NCI-H2107 (cell line): ENCODE measurements at regions not wholly inside any gene's neighbourhood (a gene's known extent, or its start where the extent isn't known, plus 50 kb on each side); places are given as distances from the start of the nearest gene placed in this dataset.

ENCODE experiments used
- DNase-seq: peaks from one replicate; lab custom pipeline; 2025; lab: John Stamatoyannopoulos, UW

GRCh38 chr20:40770564-40771307 lies 81.7 kb upstream of the MAFB start:
- DNase-seq, result no peak

DNA sequence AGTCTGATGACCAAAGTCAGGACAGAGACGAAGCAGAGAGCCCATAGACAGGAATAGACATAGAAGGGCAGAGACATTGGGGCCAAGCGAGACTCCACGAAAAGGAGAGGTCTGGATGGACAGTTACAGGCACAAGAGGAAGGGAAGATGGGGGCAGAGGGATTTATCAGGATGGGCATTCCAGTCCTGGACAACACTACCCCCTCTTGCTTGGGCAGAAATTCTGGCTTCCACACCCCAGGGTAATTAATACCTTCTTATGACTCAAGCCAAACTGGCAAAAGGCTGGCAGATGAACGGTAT lies 82.2 kb upstream of the MAFB start:
- DNase-seq, result no peak

DNA sequence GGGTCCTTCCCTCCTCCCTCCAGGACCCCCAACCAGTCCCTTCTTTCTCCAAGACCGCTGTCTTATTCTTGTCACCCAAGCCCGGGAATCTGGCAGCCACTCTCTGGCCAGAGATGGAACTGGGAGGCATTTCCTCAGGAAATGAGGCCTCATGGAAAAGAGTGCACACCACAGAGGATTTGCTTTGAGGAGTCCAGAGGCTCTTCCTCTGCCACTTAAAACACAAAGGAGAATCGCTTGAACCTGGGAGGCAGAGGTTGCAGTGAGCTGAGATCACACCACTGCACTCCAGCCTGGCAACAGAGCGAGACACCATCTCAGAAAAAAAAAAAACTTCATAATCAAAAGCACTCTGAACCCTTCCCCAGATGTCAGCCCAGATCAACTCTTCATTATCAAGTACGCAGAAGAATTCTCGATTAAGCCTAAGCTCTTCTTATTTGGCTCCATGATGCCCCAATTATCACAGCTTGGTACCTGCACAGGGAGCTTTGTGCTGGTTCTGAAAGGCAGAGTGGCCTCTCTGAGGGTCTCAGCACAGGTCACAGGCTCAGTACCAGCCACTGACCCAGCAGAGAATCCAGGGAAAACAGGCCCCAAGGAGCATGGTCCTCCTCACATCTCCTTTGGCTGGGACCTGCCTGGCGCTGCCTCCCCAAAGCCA lies 82.9 kb upstream of the MAFB start:
- no peak for DNase-seq

GRCh38 chr20:40773376-40773775 lies 84.3 kb upstream of the MAFB start:
- no peak for DNase-seq

- DNase-seq, result no peak
Observed at GRCh38 chr20:40774252-40774651, 85.2 kb upstream of the MAFB start.

DNA sequence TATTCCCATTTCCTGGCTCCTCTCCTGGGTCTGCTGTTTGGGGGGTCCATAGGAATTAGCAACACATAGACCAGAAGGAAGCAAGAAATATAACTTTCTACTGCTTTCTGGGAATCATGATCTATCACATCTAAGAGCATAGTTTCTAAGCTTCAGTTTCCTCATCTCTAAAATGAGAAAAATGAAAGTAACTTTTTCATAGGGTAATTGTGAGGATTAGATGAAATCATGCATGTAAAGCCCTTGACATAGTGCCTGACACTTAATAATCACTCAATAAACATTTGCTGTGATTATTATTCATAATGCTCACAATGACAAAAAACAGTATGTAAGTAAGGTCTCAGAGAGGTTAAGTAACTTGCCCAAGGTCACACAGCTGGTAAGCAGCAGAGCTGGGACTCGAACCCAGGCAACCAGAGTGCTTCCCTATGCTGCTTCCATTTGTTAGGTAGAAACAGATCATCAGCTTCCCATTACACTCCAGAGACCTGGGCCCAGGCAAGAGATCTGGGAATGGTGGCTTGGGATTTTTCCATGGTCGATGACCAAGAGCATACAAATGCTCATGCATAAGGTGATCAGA lies 86.6 kb upstream of the MAFB start:
- no peak for DNase-seq

- DNase-seq, result no peak
Observed at GRCh38 chr20:40776466-40777457, 87.7 kb upstream of the MAFB start.

DNA sequence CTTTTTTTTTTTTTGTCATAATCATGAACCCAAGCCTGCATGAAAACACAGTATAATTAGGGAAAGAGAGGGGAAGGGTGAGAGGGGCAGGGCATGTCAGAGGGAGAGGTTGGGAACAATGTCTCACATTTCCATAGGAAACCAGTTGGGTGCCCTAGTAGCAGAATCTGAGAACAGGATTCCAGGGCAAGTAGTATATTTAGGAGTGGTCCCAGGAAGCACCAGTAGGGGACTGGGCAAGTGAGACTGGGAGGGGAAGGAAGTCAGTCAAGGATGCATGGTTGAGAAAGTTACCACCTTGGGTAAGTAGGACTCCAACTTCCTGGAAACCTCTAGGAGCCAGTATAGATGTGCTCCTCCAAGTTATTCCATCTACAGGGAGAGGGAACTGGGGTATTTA lies 88.6 kb upstream of the MAFB start:
- DNase-seq, result no peak

GRCh38 chr20:40778894-40779496 lies 90.0 kb upstream of the MAFB start:
- DNase-seq, result no peak

DNA sequence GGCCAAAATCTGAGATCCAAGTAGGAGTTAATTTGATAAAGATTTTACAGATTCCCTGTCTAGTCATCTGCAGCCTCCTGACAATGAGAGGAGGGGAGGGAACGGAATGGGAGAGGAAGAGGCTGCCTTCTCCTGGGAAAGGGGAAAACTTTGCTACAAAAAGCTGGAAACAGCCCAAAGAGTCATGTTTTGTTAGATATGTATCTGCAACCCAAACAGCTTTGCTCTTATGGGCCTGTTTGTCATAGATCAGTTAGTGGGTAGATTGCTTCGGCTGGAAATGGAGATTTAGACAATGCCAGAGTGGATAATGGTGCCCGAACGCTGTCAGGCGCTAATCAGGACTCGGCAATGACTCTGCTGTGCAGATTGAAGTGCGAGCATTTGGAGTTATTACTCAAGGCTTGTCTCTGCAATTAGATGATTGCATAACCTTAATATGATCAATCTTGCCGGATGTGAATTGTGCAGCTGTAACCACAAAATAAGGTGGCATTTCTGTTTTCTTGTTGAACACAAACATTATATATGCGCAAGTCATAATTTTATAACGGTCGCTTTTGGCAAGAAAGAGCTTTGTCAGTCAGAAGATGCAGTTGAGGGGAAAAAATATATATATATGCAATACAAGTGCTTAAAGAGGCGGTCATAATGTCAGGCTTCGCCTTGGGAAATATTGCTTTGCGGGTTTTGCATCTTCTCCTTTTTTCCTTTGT lies 92.4 kb upstream of the MAFB start:
- DNase-seq, result no peak

GRCh38 chr20:40782043-40782368 lies 93.0 kb upstream of the MAFB start:
- DNase-seq, result no peak

DNA sequence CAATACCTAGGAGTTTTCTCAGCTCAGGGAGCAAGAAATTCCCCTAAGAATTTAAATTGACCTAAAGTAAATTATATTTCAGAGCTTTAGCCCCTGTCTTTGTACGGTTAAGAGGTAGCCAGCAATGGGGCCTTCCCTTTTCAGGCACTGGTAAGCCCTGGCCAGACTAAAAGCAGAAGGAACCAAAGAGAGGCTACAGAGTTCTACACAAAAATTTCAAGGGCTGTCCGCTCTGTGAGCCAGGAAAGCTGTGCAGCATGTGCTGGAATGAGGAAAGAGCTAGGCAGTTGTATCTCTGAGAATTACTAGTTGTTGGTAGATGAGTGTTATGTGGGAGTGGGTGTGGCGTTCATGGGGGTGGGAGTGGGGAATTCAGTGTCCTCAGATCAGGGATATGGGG lies 96.3 kb upstream of the MAFB start:
- DNase-seq, result no peak

DNA sequence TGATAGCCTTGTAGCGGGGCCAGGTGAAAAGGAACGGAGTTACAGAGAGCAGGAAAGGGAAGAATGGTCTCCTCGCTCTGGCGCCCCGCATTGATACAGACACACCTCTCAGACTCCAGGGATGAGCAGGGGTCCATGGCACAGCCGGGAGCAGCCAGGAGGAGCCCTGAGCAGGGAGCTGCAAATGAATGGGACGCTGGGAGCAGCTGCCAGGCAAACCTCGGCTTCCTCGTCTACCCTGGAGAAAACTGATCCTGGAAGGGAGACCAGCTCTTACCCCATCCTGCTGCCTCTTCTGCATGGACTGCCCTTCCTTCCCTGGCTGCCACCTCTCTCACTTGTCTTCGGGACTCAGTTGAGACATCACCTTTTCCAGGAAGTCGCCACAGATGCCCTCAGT lies 97.3 kb upstream of the MAFB start:
- no peak for DNase-seq

DNA sequence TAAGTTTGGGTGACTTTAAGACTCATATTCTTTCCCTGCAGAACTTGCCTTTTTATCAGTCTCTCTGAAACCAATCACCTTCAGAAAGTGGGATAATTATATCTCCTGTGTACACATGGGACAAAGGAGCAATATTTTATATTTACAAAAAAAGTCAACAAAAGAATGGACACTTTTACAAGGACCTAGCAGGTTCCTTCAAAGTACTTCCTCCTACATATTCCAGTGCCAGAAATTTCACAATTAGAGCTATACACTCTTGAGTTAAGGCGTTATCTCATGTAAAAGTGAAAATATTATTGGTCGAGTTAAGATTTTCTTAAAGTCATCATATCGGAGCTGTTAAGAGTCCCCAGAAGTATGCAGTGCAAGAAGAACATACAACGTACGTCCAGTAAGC lies 98.9 kb upstream of the MAFB start:
- no peak for DNase-seq

- no peak for DNase-seq
Observed at GRCh38 chr20:40797425-40797824, 108.4 kb upstream of the MAFB start.

DNA sequence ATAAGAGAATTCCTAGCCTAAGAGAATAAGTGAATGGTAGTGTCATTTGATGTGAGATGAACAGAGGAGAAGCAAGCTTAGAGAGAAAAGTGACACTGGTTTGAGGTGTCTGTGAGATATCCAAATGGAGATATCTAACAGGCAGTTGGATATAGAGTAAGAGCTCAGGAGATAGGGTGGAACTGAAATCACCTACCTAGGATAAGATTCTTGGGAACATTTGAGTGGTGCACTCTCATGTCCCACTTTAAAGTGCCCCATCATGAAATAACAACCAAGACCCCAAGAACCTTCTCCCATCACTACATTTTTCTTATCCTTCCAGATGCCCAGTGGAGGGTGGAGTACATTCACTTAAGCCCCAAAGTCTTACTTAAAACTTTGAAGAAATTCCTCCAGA lies 109.0 kb upstream of the MAFB start:
- DNase-seq, result no peak

GRCh38 chr20:40802886-40803285 lies 113.8 kb upstream of the MAFB start:
- DNase-seq, result no peak

- no peak for DNase-seq
Observed at GRCh38 chr20:40803381-40803780, 114.3 kb upstream of the MAFB start.

DNA sequence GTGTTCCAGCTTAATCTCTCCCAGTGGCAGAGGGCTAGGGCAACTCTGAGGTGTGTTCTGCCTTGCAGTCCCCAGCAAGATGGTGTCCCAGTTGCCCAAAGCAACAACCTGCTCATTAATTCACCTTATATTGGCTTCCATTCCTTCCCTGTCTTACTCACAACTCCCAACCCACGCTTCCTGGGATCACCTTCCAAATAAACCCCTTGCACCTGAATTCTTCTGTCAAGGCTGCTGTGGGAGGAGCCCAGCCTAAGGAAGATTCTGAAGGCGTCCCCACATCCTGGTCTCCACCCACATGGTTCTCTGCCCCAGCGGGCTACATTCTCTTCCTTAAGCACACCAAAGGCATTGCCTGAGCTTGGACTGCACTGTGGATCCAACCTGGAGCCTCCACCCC lies 116.6 kb upstream of the MAFB start:
- DNase-seq, result no peak

- DNase-seq, result no peak
Observed at GRCh38 chr20:40806929-40807820, 118.1 kb upstream of the MAFB start.

DNA sequence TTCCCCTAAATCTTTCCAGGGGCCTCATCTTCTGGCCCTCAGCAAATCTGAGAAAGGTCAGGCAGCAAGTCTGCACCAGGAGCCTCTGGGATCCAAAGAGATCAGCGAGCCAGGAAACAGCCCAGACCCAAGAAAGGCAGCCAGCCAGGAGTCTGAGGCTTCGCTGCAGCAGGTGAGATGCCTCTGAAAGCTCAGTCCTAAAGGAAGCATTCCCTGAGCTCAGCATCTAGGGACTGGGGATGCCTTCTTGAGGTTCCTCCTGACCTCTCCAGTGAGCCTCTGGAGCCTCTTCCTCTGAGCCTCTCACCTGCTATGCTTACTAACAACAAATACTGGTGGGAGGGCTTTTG lies 118.8 kb upstream of the MAFB start:
- no peak for DNase-seq
